ENCODE measurements at regions not wholly inside any gene's neighbourhood (a gene's known extent, or its start where the extent isn't known, plus 50 kb on each side); places are given as distances from the start of the nearest gene placed in this dataset.

- Histone ChIP-seq H3K9ac (ENCODE audit: low read depth, low read length) (no peak overlapping the region), H3K9me1 (ENCODE audit: insufficient read depth, low read length) (no peaks in the 10 kb centered on the region), H2BK15ac (ENCODE audit: low read depth, low read length) (no peak overlapping the region), H4K91ac (ENCODE audit: insufficient read depth, low read depth, low read length) (no peak overlapping the region), H2AK9ac (replicated peaks; ENCODE audit: low read depth, low read length, poor library complexity) (no peak overlapping the region), H2BK20ac (ENCODE audit: low read depth, low read length) (no peak overlapping the region), H2BK5ac (ENCODE audit: low read depth, low read length, poor library complexity, severe bottlenecking) (no peak overlapping the region), H3K9me3 (ENCODE audit: control insufficient read depth, insufficient read depth, low read length) (no peaks in the 10 kb centered on the region), H3K27ac (ENCODE audit: insufficient read depth, low read length) (no peak overlapping the region), H3K23ac (ENCODE audit: low read depth, low read length) (no peak overlapping the region), H3K4me1 (ENCODE audit: control insufficient read depth, insufficient read depth, low read length) (no peaks in the 10 kb centered on the region), H3K4ac (ENCODE audit: low read depth, low read length) (no peak overlapping the region), H4K5ac (ENCODE audit: low read depth, low read length) (no peak overlapping the region), H2AK5ac (ENCODE audit: low read depth, low read length) (no peak overlapping the region), H3K79me1 (ENCODE audit: low read depth in 1 of 2, low read length in 2 of 2) (no peaks in the 10 kb centered on the region), H4K8ac (ENCODE audit: low read depth in 2 of 2, low read length in 2 of 2) (no peak overlapping the region), H3K14ac (replicated peaks; ENCODE audit: low read depth, low read length) (no peak overlapping the region), H3K4me2 (ENCODE audit: low read depth, low read length) (no peak overlapping the region), H3K56ac (ENCODE audit: extremely low read depth, insufficient read depth, low read length) (no peak overlapping the region), H3K27me3 (ENCODE audit: control insufficient read depth, insufficient read depth, low read length) (no peaks in the 10 kb centered on the region), H3K36me3 (ENCODE audit: control insufficient read depth, insufficient read depth, low read length) (no peaks in the 10 kb centered on the region), H4K20me1 (ENCODE audit: insufficient read depth, low read length) (no peaks in the 10 kb centered on the region), H3K18ac (ENCODE audit: low read depth, low read length) (no peak overlapping the region), H3K4me3 (ENCODE audit: insufficient read depth, low read depth, low read length) (no peak overlapping the region), H2AFZ (replicated peaks; ENCODE audit: low read length, poor library complexity) (no peak overlapping the region), H2BK120ac (ENCODE audit: low read depth, low read length) (no peak overlapping the region)
- ATAC-seq (ENCODE audit: low read depth) = no peak
- dilution Hi-C loops (cut with HindIII; ENCODE audit: low sequenced_read_pairs, unreplicated experiment) (no loop called here), intact Hi-C loops (cut with micrococcal nuclease) (no loop called here), in situ Hi-C loops (cut with MboI; ENCODE audit: low sequenced_read_pairs) (no loop called here)
- ChIA-PET POLR2A (ENCODE audit: unreplicated experiment) (no interaction called here), CTCF (no interaction called here)
- no peak for DNase-seq
- no TSS peak for BruUV-seq (replicated peaks)
- 36% methylated on average over 2 of the region's 5 CpGs; no CpG with 5 or more reads in 1 of the 2 experiments for WGBS, 2 experiments (ENCODE audit: extremely low coverage in 2 of 2, insufficient read length in 1 of 2)
- TF ChIP-seq, protein P1, sequence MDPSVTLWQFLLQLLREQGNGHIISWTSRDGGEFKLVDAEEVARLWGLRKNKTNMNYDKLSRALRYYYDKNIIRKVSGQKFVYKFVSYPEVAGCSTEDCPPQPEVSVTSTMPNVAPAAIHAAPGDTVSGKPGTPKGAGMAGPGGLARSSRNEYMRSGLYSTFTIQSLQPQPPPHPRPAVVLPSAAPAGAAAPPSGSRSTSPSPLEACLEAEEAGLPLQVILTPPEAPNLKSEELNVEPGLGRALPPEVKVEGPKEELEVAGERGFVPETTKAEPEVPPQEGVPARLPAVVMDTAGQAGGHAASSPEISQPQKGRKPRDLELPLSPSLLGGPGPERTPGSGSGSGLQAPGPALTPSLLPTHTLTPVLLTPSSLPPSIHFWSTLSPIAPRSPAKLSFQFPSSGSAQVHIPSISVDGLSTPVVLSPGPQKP (IDR thresholded peaks at IDR 0.05; ENCODE audit: borderline replicate concordance, low read depth, low read length) = no peak
- TF ChIP-seq NFE2L2 (IDR thresholded peaks at IDR 0.05; ENCODE audit: low read depth, low read length) = no peak
- no peak for TF ChIP-seq MXI1 (IDR thresholded peaks at IDR 0.05; ENCODE audit: borderline replicate concordance, low read depth, low read length)
- TF ChIP-seq, protein P2, sequence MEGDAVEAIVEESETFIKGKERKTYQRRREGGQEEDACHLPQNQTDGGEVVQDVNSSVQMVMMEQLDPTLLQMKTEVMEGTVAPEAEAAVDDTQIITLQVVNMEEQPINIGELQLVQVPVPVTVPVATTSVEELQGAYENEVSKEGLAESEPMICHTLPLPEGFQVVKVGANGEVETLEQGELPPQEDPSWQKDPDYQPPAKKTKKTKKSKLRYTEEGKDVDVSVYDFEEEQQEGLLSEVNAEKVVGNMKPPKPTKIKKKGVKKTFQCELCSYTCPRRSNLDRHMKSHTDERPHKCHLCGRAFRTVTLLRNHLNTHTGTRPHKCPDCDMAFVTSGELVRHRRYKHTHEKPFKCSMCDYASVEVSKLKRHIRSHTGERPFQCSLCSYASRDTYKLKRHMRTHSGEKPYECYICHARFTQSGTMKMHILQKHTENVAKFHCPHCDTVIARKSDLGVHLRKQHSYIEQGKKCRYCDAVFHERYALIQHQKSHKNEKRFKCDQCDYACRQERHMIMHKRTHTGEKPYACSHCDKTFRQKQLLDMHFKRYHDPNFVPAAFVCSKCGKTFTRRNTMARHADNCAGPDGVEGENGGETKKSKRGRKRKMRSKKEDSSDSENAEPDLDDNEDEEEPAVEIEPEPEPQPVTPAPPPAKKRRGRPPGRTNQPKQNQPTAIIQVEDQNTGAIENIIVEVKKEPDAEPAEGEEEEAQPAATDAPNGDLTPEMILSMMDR (conservative IDR thresholded peaks at IDR 0.05; ENCODE audit: low read depth, low read length) = no peak
- no peak for TF ChIP-seq MAFK (IDR thresholded peaks at IDR 0.05; ENCODE audit: low read depth, low read length)
- no peak for TF ChIP-seq MAZ (IDR thresholded peaks at IDR 0.05; ENCODE audit: borderline replicate concordance, low read depth, low read length)
- no peak for TF ChIP-seq SMC3 (IDR thresholded peaks at IDR 0.05; ENCODE audit: low read depth, low read length)
- TF ChIP-seq CEBPB (IDR thresholded peaks at IDR 0.05; ENCODE audit: low read depth, low read length) = no peak
Observed at GRCh38 chr16:82328881-82329469, 159.0 kb upstream of the MPHOSPH6 start.
